ENCODE measurements at regions not wholly inside any gene's neighbourhood (a gene's known extent, or its start where the extent isn't known, plus 50 kb on each side); places are given as distances from the start of the nearest gene placed in this dataset.
"Not testable (repeated sequence)": the region's sequence is repeated elsewhere in the genome, so short reads cannot be mapped to it uniquely, and the experiment has no call there.

DNA sequence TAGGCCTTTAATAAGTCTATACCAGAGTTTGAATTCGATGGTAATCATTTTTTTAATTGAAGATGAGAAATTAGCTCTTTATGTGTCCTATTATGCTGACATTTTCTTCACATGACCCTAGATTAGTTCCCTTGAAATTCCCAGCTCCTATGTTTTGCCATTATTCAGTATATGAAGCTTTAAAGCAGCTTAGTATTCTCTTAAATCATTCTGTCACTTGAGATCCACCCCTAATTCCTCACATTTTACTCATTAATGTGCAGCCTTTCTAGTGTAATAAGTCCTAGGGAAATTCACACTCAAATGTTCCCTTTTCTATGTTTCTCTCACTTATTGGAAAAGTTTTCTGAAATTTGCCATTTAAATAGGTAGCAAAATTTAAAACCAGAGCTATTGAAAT, 704.5 kb upstream of the B3GALT2 start:
- TF ChIP-seq, protein P1, sequence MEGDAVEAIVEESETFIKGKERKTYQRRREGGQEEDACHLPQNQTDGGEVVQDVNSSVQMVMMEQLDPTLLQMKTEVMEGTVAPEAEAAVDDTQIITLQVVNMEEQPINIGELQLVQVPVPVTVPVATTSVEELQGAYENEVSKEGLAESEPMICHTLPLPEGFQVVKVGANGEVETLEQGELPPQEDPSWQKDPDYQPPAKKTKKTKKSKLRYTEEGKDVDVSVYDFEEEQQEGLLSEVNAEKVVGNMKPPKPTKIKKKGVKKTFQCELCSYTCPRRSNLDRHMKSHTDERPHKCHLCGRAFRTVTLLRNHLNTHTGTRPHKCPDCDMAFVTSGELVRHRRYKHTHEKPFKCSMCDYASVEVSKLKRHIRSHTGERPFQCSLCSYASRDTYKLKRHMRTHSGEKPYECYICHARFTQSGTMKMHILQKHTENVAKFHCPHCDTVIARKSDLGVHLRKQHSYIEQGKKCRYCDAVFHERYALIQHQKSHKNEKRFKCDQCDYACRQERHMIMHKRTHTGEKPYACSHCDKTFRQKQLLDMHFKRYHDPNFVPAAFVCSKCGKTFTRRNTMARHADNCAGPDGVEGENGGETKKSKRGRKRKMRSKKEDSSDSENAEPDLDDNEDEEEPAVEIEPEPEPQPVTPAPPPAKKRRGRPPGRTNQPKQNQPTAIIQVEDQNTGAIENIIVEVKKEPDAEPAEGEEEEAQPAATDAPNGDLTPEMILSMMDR (IDR thresholded peaks at IDR 0.05; ENCODE audit: low read depth, low read length): no peak
- DNase-seq (ENCODE audit: extremely low read depth, low read depth): no peak

DNA sequence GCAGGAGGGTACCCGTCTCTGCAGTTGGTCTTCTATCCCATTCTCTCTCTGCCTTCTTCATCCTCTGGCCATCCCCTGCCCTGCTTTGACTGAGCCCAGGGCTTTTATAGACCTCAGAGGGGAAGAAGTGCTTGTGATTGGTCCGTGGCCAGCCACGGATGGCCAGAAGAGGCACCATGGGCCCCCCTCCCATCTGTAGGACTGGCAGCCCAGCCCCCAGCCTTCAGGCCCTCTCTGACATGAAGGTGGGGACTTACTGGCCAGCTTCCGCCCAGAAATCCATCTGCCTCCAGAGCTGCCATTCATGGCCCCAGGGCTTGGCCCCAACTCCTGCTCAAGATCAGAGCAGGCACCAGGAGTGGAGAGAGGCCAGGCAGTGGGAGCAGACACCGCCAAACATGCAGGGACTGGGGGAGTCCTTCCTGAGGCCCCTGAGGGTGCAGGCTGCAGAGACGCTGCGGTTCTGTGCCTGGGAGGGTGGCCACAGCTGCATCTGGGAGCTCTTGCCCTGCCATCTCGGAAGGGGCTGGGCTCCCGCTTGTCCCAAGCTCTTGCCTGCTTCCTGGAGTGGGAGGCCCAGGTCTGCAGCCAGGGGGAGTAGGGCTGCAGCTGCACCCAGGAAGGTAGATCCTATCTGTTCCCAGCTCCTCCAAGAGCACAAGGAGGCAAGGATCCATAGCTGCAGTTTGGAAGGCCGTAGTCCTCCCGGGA, 698.6 kb upstream of the B3GALT2 start:
- TF ChIP-seq, protein P1 (IDR thresholded peaks at IDR 0.05; ENCODE audit: low read depth, low read length): no peak
- DNase-seq (ENCODE audit: extremely low read depth, low read depth): no peak

DNA sequence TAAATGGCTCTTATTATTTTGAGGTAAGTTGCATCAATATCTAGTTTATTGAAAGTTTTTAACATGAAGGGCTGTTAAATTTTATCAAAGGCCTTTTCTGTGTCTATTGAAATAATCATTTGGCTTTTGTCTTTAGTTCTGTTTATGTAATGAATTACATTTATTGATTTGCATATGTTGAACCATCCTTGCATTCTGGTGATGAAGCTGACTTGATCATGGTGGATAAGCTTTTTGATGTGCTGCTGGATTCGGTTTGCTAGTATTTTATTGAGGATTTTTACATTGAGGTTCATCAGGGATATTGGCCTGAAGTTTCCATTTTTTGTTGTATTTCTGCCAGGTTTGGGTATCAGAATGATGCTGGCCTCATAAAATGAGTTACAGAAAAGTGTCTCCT, 691.5 kb upstream of the B3GALT2 start:
- DNase-seq (ENCODE audit: extremely low read depth, low read depth): not testable (repeated sequence)

DNA sequence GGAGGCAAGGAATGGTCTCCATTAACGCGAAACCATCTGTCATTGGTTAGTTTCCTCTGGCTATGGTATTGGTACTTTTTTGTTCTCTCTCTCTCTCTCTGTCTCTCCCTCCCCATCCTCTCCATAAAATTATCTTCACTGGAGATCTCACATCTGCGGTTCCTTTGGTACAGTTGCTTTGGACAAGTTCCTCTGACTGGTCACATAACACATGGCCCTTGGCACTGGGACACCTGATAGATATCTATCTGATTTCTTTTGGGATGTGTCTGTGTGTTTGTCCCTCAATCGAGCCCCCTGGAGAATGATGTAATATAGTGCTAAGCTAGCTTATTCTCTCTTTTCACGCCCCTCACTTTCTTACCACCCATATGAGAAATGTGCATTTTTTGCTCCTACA, 682.0 kb upstream of the B3GALT2 start:
- no peak for DNase-seq (ENCODE audit: extremely low read depth, low read depth)
- TF ChIP-seq, protein P1 (IDR thresholded peaks at IDR 0.05; ENCODE audit: low read depth, low read length): no peak

DNA sequence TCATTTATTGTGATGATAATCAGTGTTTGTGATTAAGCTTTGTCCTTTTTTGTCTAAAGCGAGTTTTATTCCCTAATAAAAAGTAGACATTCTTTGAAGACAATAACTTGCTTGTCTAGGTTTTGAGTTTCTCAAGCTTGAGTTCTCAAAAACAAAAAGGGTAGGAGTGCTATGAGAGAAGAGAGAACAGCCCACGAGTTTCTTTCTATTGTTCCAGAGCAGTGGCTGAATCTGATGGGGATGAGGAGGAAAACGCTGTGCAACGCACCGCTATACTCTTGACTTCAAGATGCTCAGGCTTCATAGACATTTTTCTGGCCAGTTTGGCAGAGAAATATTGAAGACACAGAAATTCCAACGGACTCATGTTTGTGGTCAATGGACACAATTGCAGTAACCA, 669.8 kb upstream of the B3GALT2 start:
- TF ChIP-seq, protein P1 (IDR thresholded peaks at IDR 0.05; ENCODE audit: low read depth, low read length): no peak
- no peak for DNase-seq (ENCODE audit: extremely low read depth, low read depth)

DNA sequence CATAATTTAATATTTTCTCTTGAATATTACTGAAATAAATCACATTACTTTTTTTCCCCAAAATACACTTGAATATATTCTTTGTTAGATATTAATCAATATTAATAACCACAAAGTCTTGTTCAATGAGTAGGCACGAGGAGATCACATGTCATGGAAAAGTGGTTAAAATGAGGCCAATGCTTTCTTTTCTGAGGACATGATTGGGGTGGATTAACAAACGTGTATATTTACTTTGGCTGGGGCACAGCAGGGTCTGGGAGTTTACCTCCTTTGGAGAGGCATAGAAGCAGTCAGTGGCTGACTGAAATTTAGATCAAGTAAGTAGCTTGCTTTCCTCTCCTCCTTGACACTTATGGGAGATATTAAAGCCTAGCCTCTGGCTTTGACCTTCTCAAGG, 664.3 kb upstream of the B3GALT2 start:
- TF ChIP-seq, protein P1 (IDR thresholded peaks at IDR 0.05; ENCODE audit: low read depth, low read length): no peak
- no peak for DNase-seq (ENCODE audit: extremely low read depth, low read depth)

DNA sequence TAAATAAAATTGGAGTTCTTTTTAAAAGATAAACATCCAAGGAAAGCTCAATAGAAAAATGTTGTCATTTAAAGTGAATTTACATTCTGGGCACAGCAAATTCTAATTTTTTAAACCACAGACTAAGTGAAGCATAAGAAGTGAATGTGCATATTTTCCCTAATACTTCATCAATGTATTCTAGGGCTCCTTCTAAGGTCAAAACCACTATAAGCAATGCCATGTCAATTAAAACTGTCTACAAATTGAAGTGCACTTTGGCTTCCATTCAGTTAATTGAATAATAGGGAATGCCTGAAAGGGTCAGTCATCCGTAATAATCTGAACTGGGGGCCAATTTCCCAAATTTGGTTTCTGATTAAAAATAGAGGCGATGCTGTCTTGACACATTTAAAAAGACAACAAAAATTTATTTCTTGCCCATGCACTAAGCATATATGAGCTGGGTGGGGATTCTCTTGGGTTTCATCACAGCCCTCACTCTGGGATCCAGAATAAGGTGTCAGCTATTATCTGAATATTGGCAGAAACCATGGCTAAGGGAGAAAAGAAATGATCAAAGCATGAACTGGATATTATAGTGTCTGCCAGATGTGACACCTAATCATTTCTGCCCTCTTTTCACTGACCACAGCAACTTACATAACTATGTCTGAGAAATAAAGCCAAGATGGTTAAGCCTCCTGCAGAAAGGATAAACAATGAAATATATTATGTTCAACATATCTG, 660.6 kb upstream of the B3GALT2 start:
- TF ChIP-seq, protein P1 (IDR thresholded peaks at IDR 0.05; ENCODE audit: low read depth, low read length): no peak
- no peak for DNase-seq (ENCODE audit: extremely low read depth, low read depth)
